Hepatocyte (in vitro differentiated cells): ENCODE measurements at regions not wholly inside any gene's neighbourhood (a gene's known extent, or its start where the extent isn't known, plus 50 kb on each side); places are given as distances from the start of the nearest gene placed in this dataset.

ENCODE experiments used
- DNase-seq: peaks from one replicate; pipeline ENCODE4 v3.0.0-alpha.2; 2016; ENCODE audit warnings: low spot score
- H2AFZ ChIP-seq: fragments of 200-600 bp; sonication (generic); 2 replicates; pipeline ENCODE4 v1.6.0; 2016; ENCODE audit warnings: antibody characterized with exemption, mild to moderate bottlenecking
- H3K27ac ChIP-seq: fragments of 200-600 bp; sonication (generic); 2 replicates; pipeline ENCODE4 v1.5.1; 2016; ENCODE audit warnings: mild to moderate bottlenecking
- H3K27me3 ChIP-seq: fragments of 200-600 bp; sonication (generic); 2 replicates; pipeline ENCODE4 v1.6.1; 2016
- H3K36me3 ChIP-seq: fragments of 200-600 bp; sonication (generic); replicated peaks from 2 replicates; pipeline ENCODE4 v1.5.1; 2016; ENCODE audit warnings: low read depth; ENCODE audit not compliant: insufficient read depth
- H3K4me1 ChIP-seq: fragments of 200-600 bp; sonication (generic); 2 replicates; pipeline ENCODE4 v1.5.1; 2016; ENCODE audit warnings: mild to moderate bottlenecking, moderate library complexity; ENCODE audit not compliant: insufficient read depth
- H3K4me2 ChIP-seq: fragments of 200-600 bp; sonication (generic); 2 replicates; pipeline ENCODE4 v1.6.0; 2016
- H3K4me3 ChIP-seq: fragments of 200-600 bp; sonication (generic); 2 replicates; pipeline ENCODE4 v1.5.1; 2016; ENCODE audit warnings: mild to moderate bottlenecking
- H3K79me2 ChIP-seq: fragments of 200-600 bp; sonication (generic); 2 replicates; pipeline ENCODE4 v1.6.0; 2017; ENCODE audit warnings: mild to moderate bottlenecking
- H3K9me2 ChIP-seq: fragments of 200-600 bp; sonication (generic); replicated peaks from 2 replicates; pipeline ENCODE4 v1.6.0; 2017; ENCODE audit warnings: mild to moderate bottlenecking; ENCODE audit not compliant: insufficient read depth
- H3K9me3 ChIP-seq: fragments of 200-600 bp; sonication (generic); 2 replicates; pipeline ENCODE4 v1.5.1; 2016; ENCODE audit warnings: low read depth, mild to moderate bottlenecking
- H4K20me1 ChIP-seq: fragments of 200-600 bp; sonication (generic); 2 replicates; pipeline ENCODE4 v1.6.0; 2016; ENCODE audit warnings: mild to moderate bottlenecking; ENCODE audit not compliant: insufficient read depth, poor library complexity, severe bottlenecking
- EZH2 ChIP-seq: fragments of 200-600 bp; sonication (generic); IDR thresholded peaks from 2 replicates; pipeline ENCODE4 v1.6.1; 2016; ENCODE audit warnings: antibody characterized with exemption, mild to moderate bottlenecking, borderline replicate concordance
- EZH2phosphoT487 ChIP-seq: fragments of 200-600 bp; sonication (generic); IDR thresholded peaks from one replicate; pipeline ENCODE4 v1.6.1; 2018; ENCODE audit warnings: antibody characterized with exemption, mild to moderate bottlenecking, low read depth, moderate library complexity; ENCODE audit not compliant: unreplicated experiment, severe bottlenecking
- WGBS: methylation state at CpG from one replicate; pipeline ENCODE4 v1.1.6; 2016; ENCODE audit warnings: low lambda C conversion rate; ENCODE audit errors: missing lambda C conversion rate; 5-methylcytosine and 5-hydroxymethylcytosine counted together
- TF ChIP-seq, protein P1 (sequence below): fragments of 200-600 bp; sonication (generic); IDR thresholded peaks from 2 replicates; pipeline ENCODE4 v1.5.1; 2016; ENCODE audit warnings: antibody characterized with exemption, mild to moderate bottlenecking; ENCODE audit not compliant: poor library complexity

DNA sequence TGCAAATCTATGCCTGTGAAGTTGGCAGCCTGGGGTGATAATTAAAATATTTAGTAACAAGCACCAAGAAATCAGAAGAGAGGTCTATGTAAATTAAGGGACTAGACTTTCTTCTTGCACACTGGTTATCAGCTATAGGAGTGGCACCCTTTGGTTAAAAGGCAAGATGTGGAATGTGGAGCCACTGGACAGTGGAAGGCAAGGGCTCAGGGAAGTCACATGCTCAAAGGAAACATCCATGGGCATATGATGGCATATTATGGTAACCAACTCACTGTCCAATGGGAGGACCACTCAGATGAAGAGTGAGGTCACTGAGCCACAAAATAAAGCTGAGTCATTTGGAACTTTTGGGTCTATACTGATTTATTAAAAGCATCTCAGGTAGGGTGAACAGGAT is 165.6 kb upstream of the PRICKLE2 start:
- Histone ChIP-seq H3K79me2 (no peaks in the 10 kb centered on the region), H3K27ac (no peak overlapping the region), H3K36me3 (no peaks in the 10 kb centered on the region), H2AFZ (no peak overlapping the region), H3K9me2 (no peaks in the 10 kb centered on the region), H4K20me1 (no peaks in the 10 kb centered on the region), H3K27me3 (no peaks in the 10 kb centered on the region), H3K4me1 (no peaks in the 10 kb centered on the region), H3K4me2 (no peak overlapping the region), H3K4me3 (no peak overlapping the region), H3K9me3 (no peaks in the 10 kb centered on the region)
- DNase-seq, result no peak
- no peak for TF ChIP-seq EZH2
- TF ChIP-seq EZH2phosphoT487, result no peak
- TF ChIP-seq, protein P1, sequence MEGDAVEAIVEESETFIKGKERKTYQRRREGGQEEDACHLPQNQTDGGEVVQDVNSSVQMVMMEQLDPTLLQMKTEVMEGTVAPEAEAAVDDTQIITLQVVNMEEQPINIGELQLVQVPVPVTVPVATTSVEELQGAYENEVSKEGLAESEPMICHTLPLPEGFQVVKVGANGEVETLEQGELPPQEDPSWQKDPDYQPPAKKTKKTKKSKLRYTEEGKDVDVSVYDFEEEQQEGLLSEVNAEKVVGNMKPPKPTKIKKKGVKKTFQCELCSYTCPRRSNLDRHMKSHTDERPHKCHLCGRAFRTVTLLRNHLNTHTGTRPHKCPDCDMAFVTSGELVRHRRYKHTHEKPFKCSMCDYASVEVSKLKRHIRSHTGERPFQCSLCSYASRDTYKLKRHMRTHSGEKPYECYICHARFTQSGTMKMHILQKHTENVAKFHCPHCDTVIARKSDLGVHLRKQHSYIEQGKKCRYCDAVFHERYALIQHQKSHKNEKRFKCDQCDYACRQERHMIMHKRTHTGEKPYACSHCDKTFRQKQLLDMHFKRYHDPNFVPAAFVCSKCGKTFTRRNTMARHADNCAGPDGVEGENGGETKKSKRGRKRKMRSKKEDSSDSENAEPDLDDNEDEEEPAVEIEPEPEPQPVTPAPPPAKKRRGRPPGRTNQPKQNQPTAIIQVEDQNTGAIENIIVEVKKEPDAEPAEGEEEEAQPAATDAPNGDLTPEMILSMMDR, result no peak

- no peaks in the 10 kb centered on the region for H3K79me2 ChIP-seq
- no peak for TF ChIP-seq EZH2phosphoT487
- TF ChIP-seq EZH2, result no peak
- DNase-seq, result no peak
- no peak overlapping the region for H3K27ac ChIP-seq
- H3K27me3 ChIP-seq, result no peaks in the 10 kb centered on the region
- 89% methylated on average over 4 of the region's 4 CpGs for WGBS
- no peak overlapping the region for H3K4me3 ChIP-seq
- no peaks in the 10 kb centered on the region for H4K20me1 ChIP-seq
- no peaks in the 10 kb centered on the region for H3K9me3 ChIP-seq
- no peaks in the 10 kb centered on the region for H3K4me1 ChIP-seq
- H3K9me2 ChIP-seq, result no peaks in the 10 kb centered on the region
- H3K4me2 ChIP-seq, result no peak overlapping the region
- H3K36me3 ChIP-seq, result no peaks in the 10 kb centered on the region
- H2AFZ ChIP-seq, result no peak overlapping the region
These were observed 163.6 kb upstream of the PRICKLE2 start for GRCh38 chr3:64388886-64389285.

GRCh38 chr3:64387688-64388087 is 162.4 kb upstream of the PRICKLE2 start:
- no peaks in the 10 kb centered on the region for H3K4me1 ChIP-seq
- no peaks in the 10 kb centered on the region for H4K20me1 ChIP-seq
- H3K9me3 ChIP-seq, result no peaks in the 10 kb centered on the region
- WGBS, result 94% methylated on average over 4 of the region's 4 CpGs
- no peak overlapping the region for H3K4me3 ChIP-seq
- H3K27ac ChIP-seq, result no peak overlapping the region
- H3K27me3 ChIP-seq, result no peaks in the 10 kb centered on the region
- H3K79me2 ChIP-seq, result no peaks in the 10 kb centered on the region
- H3K4me2 ChIP-seq, result no peak overlapping the region
- TF ChIP-seq, protein P1, result no peak
- TF ChIP-seq EZH2 (no peak), EZH2phosphoT487 (no peak)
- no peak overlapping the region for H2AFZ ChIP-seq
- DNase-seq, result no peak
- no peaks in the 10 kb centered on the region for H3K36me3 ChIP-seq
- no peaks in the 10 kb centered on the region for H3K9me2 ChIP-seq

- no peaks in the 10 kb centered on the region for H3K79me2 ChIP-seq
- no peak overlapping the region for H3K4me3 ChIP-seq
- no peak overlapping the region for H2AFZ ChIP-seq
- no peaks in the 10 kb centered on the region for H3K27me3 ChIP-seq
- H3K4me1 ChIP-seq, result peaks cover 5% of the 10 kb centered on the region
- H3K9me2 ChIP-seq, result no peaks in the 10 kb centered on the region
- no peaks in the 10 kb centered on the region for H3K9me3 ChIP-seq
- no peak for TF ChIP-seq EZH2phosphoT487
- no peak for TF ChIP-seq EZH2
- TF ChIP-seq, protein P1, result no peak
- WGBS, result 92% methylated on average over 5 of the region's 5 CpGs
- no peak for DNase-seq
- no peaks in the 10 kb centered on the region for H4K20me1 ChIP-seq
- no peak overlapping the region for H3K27ac ChIP-seq
- no peaks in the 10 kb centered on the region for H3K36me3 ChIP-seq
- H3K4me2 ChIP-seq, result no peak overlapping the region
These were observed 160.0 kb upstream of the PRICKLE2 start for GRCh38 chr3:64385277-64385676.
